Lower leg skin (tissue), 3 donors: ENCODE measurements at regions not wholly inside any gene's neighbourhood (a gene's known extent, or its start where the extent isn't known, plus 50 kb on each side); places are given as distances from the start of the nearest gene placed in this dataset.

Experiments used
- CTCF ChIP-seq, 3 donors: fragments of 450-650 bp; IDR thresholded peaks; one replicate each; pipeline ENCODE4 v1.5.1; 2016; ENCODE audit warnings: antibody characterized with exemption in 3 of 3, mild to moderate bottlenecking in 3 of 3, moderate library complexity in 2 of 3
- POLR2A ChIP-seq, 2 donors: fragments of 450-650 bp; IDR thresholded peaks; one replicate each; pipeline ENCODE4 v1.6.1; 2016 to 2017; ENCODE audit warnings: antibody characterized with exemption in 2 of 2, mild to moderate bottlenecking in 1 of 2, moderate library complexity in 1 of 2

- no peak for TF ChIP-seq CTCF (IDR thresholded peaks at IDR 0.05)
- TF ChIP-seq POLR2A (IDR thresholded peaks at IDR 0.05), result no peak
Measured at GRCh38 chr3:137695351-137695750, 68.8 kb upstream of the SOX14 start.
